Ishikawa (cell line): ENCODE measurements at regions not wholly inside any gene's neighbourhood (a gene's known extent, or its start where the extent isn't known, plus 50 kb on each side); places are given as distances from the start of the nearest gene placed in this dataset.

Experiments used
- EP300 ChIP-seq: IDR thresholded peaks from 2 replicates; pipeline ENCODE4 v1.6.1; 2012; ENCODE audit warnings: borderline replicate concordance
- RAD21 ChIP-seq: IDR thresholded peaks from 2 replicates; pipeline ENCODE4 v1.6.1; 2012; ENCODE audit warnings: low read depth

DNA sequence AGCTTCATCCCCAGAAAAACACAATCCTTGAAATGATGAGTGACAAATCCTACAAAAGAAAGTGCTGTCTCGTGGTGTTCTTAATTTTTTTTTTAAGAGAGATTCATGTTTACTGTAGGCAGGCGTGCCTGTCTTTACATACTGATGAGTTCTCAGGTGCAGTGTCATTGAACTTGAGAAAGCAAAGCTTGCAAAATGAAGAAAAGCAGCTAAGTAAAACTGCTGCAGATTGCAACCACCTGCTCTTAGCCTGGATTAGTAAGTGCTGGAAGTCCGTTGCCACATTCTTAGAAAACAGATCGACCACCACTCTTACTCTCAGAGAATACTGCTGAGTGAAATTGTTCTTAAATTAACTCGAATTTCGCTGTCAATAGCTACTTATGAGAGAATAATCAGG lies 854.6 kb downstream of the TRIML1 start:
- no peak for TF ChIP-seq EP300
- TF ChIP-seq RAD21, result no peak
